ENCODE measurements at regions not wholly inside any gene's neighbourhood (a gene's known extent, or its start where the extent isn't known, plus 50 kb on each side); places are given as distances from the start of the nearest gene placed in this dataset.

- no peak overlapping the region for H3K4me2 ChIP-seq (ENCODE audit: insufficient read depth, low read length)
- FAIRE-seq (no peak), DNase-seq (ENCODE audit: extremely low read depth in 1 of 4, low spot score in 3 of 4) (no peak), ATAC-seq (no peak)
- H3K9ac ChIP-seq (ENCODE audit: insufficient read depth in 1 of 2, low read depth in 2 of 2, low read length in 2 of 2): no peak overlapping the region
- ChIA-PET POLR2A (no interaction called here), CTCF (ENCODE audit: low intra/inter-chr PET ratio) (no interaction called here)
- intact Hi-C loops (cut with micrococcal nuclease): no loop called here
- H3K36me3 ChIP-seq (ENCODE audit: control insufficient read depth, insufficient read depth, low read length): no peaks in the 10 kb centered on the region
- no peaks in the 10 kb centered on the region for H4K20me1 ChIP-seq (replicated peaks; ENCODE audit: control insufficient read depth, insufficient read depth, low read length)
- H2AFZ ChIP-seq (ENCODE audit: low read depth, low read length): no peak overlapping the region
- H3K4me1 ChIP-seq (replicated peaks in 1 of 2; ENCODE audit: control insufficient read depth in 2 of 2, insufficient read depth in 2 of 2, low read length in 2 of 2): no peaks in the 10 kb centered on the region
- 2% methylated on average over 7 of the region's 7 CpGs for WGBS (ENCODE audit: insufficient coverage, low coverage, missing lambda C conversion rate)
- TF ChIP-seq MEIS2 (IDR thresholded peaks at IDR 0.05; ENCODE audit: partially characterized antibody): no peak
- TF ChIP-seq MIER1 (IDR thresholded peaks at IDR 0.05; ENCODE audit: low read depth): no peak
- no peak for TF ChIP-seq LARP7 (IDR thresholded peaks at IDR 0.05)
- TF ChIP-seq ZNF184 (CRISPR knock-in tag; IDR thresholded peaks at IDR 0.05): no peak
- no peaks in the 10 kb centered on the region for H3K79me2 ChIP-seq (ENCODE audit: control insufficient read depth, insufficient read depth, low read length)
- no peaks in the 10 kb centered on the region for H3K9me3 ChIP-seq (replicated peaks; ENCODE audit: control insufficient read depth, insufficient read depth, low read depth, low read length)
- H3K27me3 ChIP-seq (ENCODE audit: control insufficient read depth in 2 of 2, insufficient read depth in 2 of 2, low read length in 2 of 2): no peaks in the 10 kb centered on the region
- BruUV-seq (replicated peaks): no TSS peak
- in situ Hi-C loops (cut with MboI): loop anchor here (25.0 kb wide), 1 partner anchor 357 kb away; no protein-coding TSS in a partner anchor
- H3K9me1 ChIP-seq (ENCODE audit: control insufficient read depth, insufficient read depth, low read length): no peaks in the 10 kb centered on the region
- H3K27ac ChIP-seq (ENCODE audit: extremely low read depth, low read depth, low read length): no peak overlapping the region
- no peak overlapping the region for H3K4me3 ChIP-seq
Observed at GRCh38 chr3:66144568-66145407, 76.0 kb upstream of the SLC25A26 start.

- Histone ChIP-seq H4K20me1 (replicated peaks; ENCODE audit: control insufficient read depth, insufficient read depth, low read length) (no peaks in the 10 kb centered on the region), H3K27ac (ENCODE audit: extremely low read depth, low read depth, low read length) (no peak overlapping the region), H3K36me3 (ENCODE audit: control insufficient read depth, insufficient read depth, low read length) (no peaks in the 10 kb centered on the region), H3K9me3 (replicated peaks; ENCODE audit: control insufficient read depth, insufficient read depth, low read depth, low read length) (no peaks in the 10 kb centered on the region), H3K4me3 (no peak overlapping the region), H3K27me3 (ENCODE audit: control insufficient read depth in 2 of 2, insufficient read depth in 2 of 2, low read length in 2 of 2) (no peaks in the 10 kb centered on the region), H3K79me2 (ENCODE audit: control insufficient read depth, insufficient read depth, low read length) (no peaks in the 10 kb centered on the region), H2AFZ (ENCODE audit: low read depth, low read length) (no peak overlapping the region), H3K4me2 (ENCODE audit: insufficient read depth, low read length) (no peak overlapping the region), H3K9ac (ENCODE audit: insufficient read depth in 1 of 2, low read depth in 2 of 2, low read length in 2 of 2) (no peak overlapping the region), H3K9me1 (ENCODE audit: control insufficient read depth, insufficient read depth, low read length) (no peaks in the 10 kb centered on the region), H3K4me1 (replicated peaks in 1 of 2; ENCODE audit: control insufficient read depth in 2 of 2, insufficient read depth in 2 of 2, low read length in 2 of 2) (no peaks in the 10 kb centered on the region)
- FAIRE-seq (no peak), DNase-seq (ENCODE audit: extremely low read depth in 1 of 4, low spot score in 3 of 4) (no peak), ATAC-seq (no peak)
- no peak for TF ChIP-seq ZNF507 (tag; conservative IDR thresholded peaks at IDR 0.05)
- TF ChIP-seq CBX8 (IDR thresholded peaks at IDR 0.05; ENCODE audit: borderline replicate concordance, extremely low read depth, low read depth, low read length, poor library complexity, severe bottlenecking): no peak
- no peak for TF ChIP-seq ZBTB17 (CRISPR knock-in tag; IDR thresholded peaks at IDR 0.05)
- no peak for TF ChIP-seq DMBX1 (CRISPR knock-in tag; IDR thresholded peaks at IDR 0.05; ENCODE audit: borderline replicate concordance)
- no peak for TF ChIP-seq PRMT5 (CRISPR knock-in tag; IDR thresholded peaks at IDR 0.05)
- no peak for TF ChIP-seq IRF2 (CRISPR knock-in tag; IDR thresholded peaks at IDR 0.05)
- TF ChIP-seq ID3 (CRISPR knock-in tag; IDR thresholded peaks at IDR 0.05): no peak
- TF ChIP-seq ID3 (tag; IDR thresholded peaks at IDR 0.05): no peak
- no peak for TF ChIP-seq COPS2 (conservative IDR thresholded peaks at IDR 0.05)
- no peak for TF ChIP-seq KAT2B (IDR thresholded peaks at IDR 0.05; ENCODE audit: low read depth, low read length)
- TF ChIP-seq CEBPG (CRISPR knock-in tag; IDR thresholded peaks at IDR 0.05): no peak
- no peak for TF ChIP-seq CEBPG (tag; conservative IDR thresholded peaks at IDR 0.05 in 1 of 2, IDR thresholded peaks at IDR 0.05 in 1 of 2)
- no peak for TF ChIP-seq MTA3 (IDR thresholded peaks at IDR 0.05; ENCODE audit: borderline replicate concordance)
- 0% methylated on average over 1 of the region's 1 CpG for WGBS (ENCODE audit: insufficient coverage, low coverage, missing lambda C conversion rate)
- no TSS peak for BruUV-seq (replicated peaks)
- ChIA-PET CTCF (ENCODE audit: low intra/inter-chr PET ratio) (no interaction called here), POLR2A (no interaction called here)
- in situ Hi-C loops (cut with MboI): loop anchor here (25.0 kb wide), 1 partner anchor 355 kb away; no protein-coding TSS in a partner anchor
- intact Hi-C loops (cut with micrococcal nuclease): no loop called here
Observed at GRCh38 chr3:66142079-66142478, 78.7 kb upstream of the SLC25A26 start.
